Sigmoid colon (tissue), 6 donors: ENCODE measurements at regions not wholly inside any gene's neighbourhood (a gene's known extent, or its start where the extent isn't known, plus 50 kb on each side); places are given as distances from the start of the nearest gene placed in this dataset.

Experiments
- DNase-seq: peaks from one replicate; pipeline ENCODE4 v3.0.0-alpha.2; 2019
- H3K27ac ChIP-seq, 4 donors: fragments of 200-600 bp; sonication (generic); one replicate each; pipeline ENCODE4 v1.5.1; 2016 to 2019; ENCODE audit warnings: mild to moderate bottlenecking in 1 of 4
- H3K27me3 ChIP-seq, 3 donors: fragments of 200-600 bp; sonication (generic); one replicate each; pipeline ENCODE4 v1.5.1; 2019; ENCODE audit warnings: mild to moderate bottlenecking in 1 of 3
- H3K36me3 ChIP-seq, 4 donors: fragments of 200-600 bp; sonication (generic); one replicate each; pipeline ENCODE4 v1.5.1; 2016 to 2019
- H3K4me1 ChIP-seq, 4 donors: fragments of 200-600 bp; sonication (generic); one replicate each; pipeline ENCODE4 v1.5.1; 2017 to 2019
- H3K4me3 ChIP-seq, 4 donors: fragments of 200-600 bp; sonication (generic); one replicate each; pipeline ENCODE4 v1.5.1; 2017 to 2019; ENCODE audit warnings: mild to moderate bottlenecking in 2 of 4, moderate library complexity in 1 of 4
- H3K9me3 ChIP-seq, 4 donors: fragments of 200-600 bp in 3 of 4; sonication (generic) in 3 of 4; one replicate each; pipeline versions ENCODE4 v1.5.1 to v1.6.1; 2013 to 2019
- CTCF ChIP-seq, 4 experiments: fragments of 450-650 bp in 3 of 4; fragments of 200-600 bp in 1 of 4; IDR thresholded peaks; one replicate each; pipeline ENCODE4 v1.5.1; 2016 to 2019; ENCODE audit warnings: antibody characterized with exemption in 4 of 4, mild to moderate bottlenecking in 3 of 4, moderate library complexity in 2 of 4
- EP300 ChIP-seq, 4 donors: sonication (generic); formaldehyde crosslinking; IDR thresholded peaks; one replicate each; pipeline ENCODE4 v1.6.1; 2017; ENCODE audit warnings: antibody characterized with exemption in 4 of 4
- POLR2A ChIP-seq, 2 donors: fragments of 450-650 bp; IDR thresholded peaks; one replicate each; pipeline ENCODE4 v1.6.1; 2016; ENCODE audit warnings: antibody characterized with exemption in 2 of 2, mild to moderate bottlenecking in 2 of 2, moderate library complexity in 2 of 2
- POLR2AphosphoS5 ChIP-seq, 4 donors: sonication (generic); formaldehyde crosslinking; IDR thresholded peaks; one replicate each; pipeline ENCODE4 v1.6.1; 2017; ENCODE audit warnings: antibody characterized with exemption in 4 of 4
- whole genome bisulfite sequencing, 2 donors: extraction: QIAGEN DNeasy Blood & Tissue Kit; methylation state at CpG; one replicate each; pipeline ENCODE4 v1.1.7; 2013; 5-methylcytosine and 5-hydroxymethylcytosine counted together
- intact Hi-C: fragments of 100-400 bp; cut with DNase I; formaldehyde crosslinking; loops from one replicate; pipeline ENCODE4 v1.15.1; 2023
- donor health status: healthy with polysubstance abuse.
- donor health status: healthy.

GRCh38 chr2:12990523-12990922 lies 273.8 kb downstream of the TRIB2 start:
- no peak for DNase-seq
- Histone ChIP-seq H3K36me3 (no peaks in the 10 kb centered on the region), H3K27ac (no peak overlapping the region), H3K27me3 (no peaks in the 10 kb centered on the region), H3K9me3 (no peaks in the 10 kb centered on the region), H3K4me1 (no peaks in the 10 kb centered on the region), H3K4me3 (no peak overlapping the region)
- WGBS, 2 donors, result 52 to 56% methylated on average over 1 of the region's 1 CpG
- TF ChIP-seq POLR2AphosphoS5 (IDR thresholded peaks at IDR 0.05), result no peak
- TF ChIP-seq EP300 (IDR thresholded peaks at IDR 0.05), result no peak
- TF ChIP-seq POLR2A (IDR thresholded peaks at IDR 0.05), result no peak
- intact Hi-C loops, result no loop called here

GRCh38 chr2:12998685-12999084 lies 281.9 kb downstream of the TRIB2 start:
- intact Hi-C loops, result no loop called here
- DNase-seq, result no peak
- no peak overlapping the region for H3K4me3 ChIP-seq
- H3K36me3 ChIP-seq, result no peaks in the 10 kb centered on the region
- H3K27me3 ChIP-seq, result no peaks in the 10 kb centered on the region
- 73 to 89% methylated on average over 1 of the region's 1 CpG for WGBS, 2 donors
- TF ChIP-seq POLR2AphosphoS5 (IDR thresholded peaks at IDR 0.05), result no peak
- TF ChIP-seq EP300 (IDR thresholded peaks at IDR 0.05), result no peak
- TF ChIP-seq POLR2A (IDR thresholded peaks at IDR 0.05), result no peak
- no peak for TF ChIP-seq CTCF (IDR thresholded peaks at IDR 0.05)
- H3K4me1 ChIP-seq, result peaks cover 0 to 33% (median 19%) of the 10 kb centered on the region in 4 donors
- no peak overlapping the region for H3K27ac ChIP-seq
- no peaks in the 10 kb centered on the region for H3K9me3 ChIP-seq

- H3K9me3 ChIP-seq, result no peaks in the 10 kb centered on the region
- peaks cover 0 to 33% (median 19%) of the 10 kb centered on the region in 4 donors for H3K4me1 ChIP-seq
- no peak overlapping the region for H3K4me3 ChIP-seq
- no peaks in the 10 kb centered on the region for H3K27me3 ChIP-seq
- 57 to 67% methylated on average over 12 of the region's 12 CpGs for WGBS, 2 donors
- peak overlapping the region in 2 of 4 donors; percentile 8 to 38 for H3K27ac ChIP-seq
- TF ChIP-seq POLR2A (IDR thresholded peaks at IDR 0.05), result no peak
- TF ChIP-seq EP300 (IDR thresholded peaks at IDR 0.05), result no peak
- no peak for TF ChIP-seq POLR2AphosphoS5 (IDR thresholded peaks at IDR 0.05)
- TF ChIP-seq CTCF (IDR thresholded peaks at IDR 0.05), result no peak
- H3K36me3 ChIP-seq, result no peaks in the 10 kb centered on the region
- intact Hi-C loops, result loop anchor here (10.0 kb wide), 1 partner anchor 546 kb away; no protein-coding TSS in a partner anchor
- DNase-seq, result no peak
Observed at GRCh38 chr2:13000664-13001363, 284.1 kb downstream of the TRIB2 start.

GRCh38 chr2:13001408-13001807 lies 284.7 kb downstream of the TRIB2 start:
- H3K27me3 ChIP-seq, result no peaks in the 10 kb centered on the region
- 42 to 58% methylated on average over 2 of the region's 2 CpGs for WGBS, 2 donors
- intact Hi-C loops, result loop anchor here (10.0 kb wide), 1 partner anchor 547 kb away; no protein-coding TSS in a partner anchor

More at GRCh38 chr2:13001408-13001807, 284.7 kb downstream of the TRIB2 start:
- no peaks in the 10 kb centered on the region for H3K9me3 ChIP-seq
- H3K4me3 ChIP-seq, result no peak overlapping the region
- peaks cover 0 to 34% (median 20%) of the 10 kb centered on the region in 4 donors for H3K4me1 ChIP-seq
- TF ChIP-seq POLR2A (IDR thresholded peaks at IDR 0.05) (no peak), EP300 (IDR thresholded peaks at IDR 0.05) (no peak), POLR2AphosphoS5 (IDR thresholded peaks at IDR 0.05) (no peak), CTCF (IDR thresholded peaks at IDR 0.05) (no peak)
- no peaks in the 10 kb centered on the region for H3K36me3 ChIP-seq
- H3K27ac ChIP-seq, result peak overlapping the region in 2 of 4 donors; percentile 8 to 38
- no peak for DNase-seq
